ENCODE measurements at regions not wholly inside any gene's neighbourhood (a gene's known extent, or its start where the extent isn't known, plus 50 kb on each side); places are given as distances from the start of the nearest gene placed in this dataset.
"Not testable (repeated sequence)": the region's sequence is repeated elsewhere in the genome, so short reads cannot be mapped to it uniquely, and the experiment has no call there.

GRCh38 chr4:4670869-4671268 is 129.0 kb upstream of the STX18 start:
- ATAC-seq (no peak), DNase-seq (ENCODE audit: low spot score) (no peak)

- no peak for DNase-seq (ENCODE audit: low spot score)
- no peak for ATAC-seq
Observed at GRCh38 chr4:4668355-4669210, 126.7 kb upstream of the STX18 start.

DNA sequence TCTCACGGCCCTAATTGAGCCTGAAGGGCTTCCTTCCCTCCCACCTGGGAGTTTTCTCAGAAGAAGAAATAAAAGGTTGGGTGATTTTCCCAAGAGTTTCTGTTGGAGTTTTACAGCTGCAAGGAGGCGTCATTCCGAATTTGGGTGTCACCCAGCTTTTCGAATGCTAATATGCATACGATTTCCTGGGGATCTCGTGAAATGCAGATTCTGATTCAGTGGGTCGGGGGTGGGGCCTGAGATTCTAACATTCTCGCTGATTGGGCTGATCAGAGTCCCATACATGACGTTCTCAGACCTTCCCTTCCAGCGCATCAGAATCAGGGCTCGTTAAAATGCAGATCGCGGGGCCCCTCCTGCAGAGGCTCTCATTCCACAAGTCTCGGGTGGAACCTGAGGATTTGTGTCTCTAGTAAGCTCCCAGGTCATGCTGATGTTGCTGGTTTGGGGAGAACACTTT is 125.8 kb upstream of the STX18 start:
- ATAC-seq (no peak), DNase-seq (ENCODE audit: low spot score) (no peak)

DNA sequence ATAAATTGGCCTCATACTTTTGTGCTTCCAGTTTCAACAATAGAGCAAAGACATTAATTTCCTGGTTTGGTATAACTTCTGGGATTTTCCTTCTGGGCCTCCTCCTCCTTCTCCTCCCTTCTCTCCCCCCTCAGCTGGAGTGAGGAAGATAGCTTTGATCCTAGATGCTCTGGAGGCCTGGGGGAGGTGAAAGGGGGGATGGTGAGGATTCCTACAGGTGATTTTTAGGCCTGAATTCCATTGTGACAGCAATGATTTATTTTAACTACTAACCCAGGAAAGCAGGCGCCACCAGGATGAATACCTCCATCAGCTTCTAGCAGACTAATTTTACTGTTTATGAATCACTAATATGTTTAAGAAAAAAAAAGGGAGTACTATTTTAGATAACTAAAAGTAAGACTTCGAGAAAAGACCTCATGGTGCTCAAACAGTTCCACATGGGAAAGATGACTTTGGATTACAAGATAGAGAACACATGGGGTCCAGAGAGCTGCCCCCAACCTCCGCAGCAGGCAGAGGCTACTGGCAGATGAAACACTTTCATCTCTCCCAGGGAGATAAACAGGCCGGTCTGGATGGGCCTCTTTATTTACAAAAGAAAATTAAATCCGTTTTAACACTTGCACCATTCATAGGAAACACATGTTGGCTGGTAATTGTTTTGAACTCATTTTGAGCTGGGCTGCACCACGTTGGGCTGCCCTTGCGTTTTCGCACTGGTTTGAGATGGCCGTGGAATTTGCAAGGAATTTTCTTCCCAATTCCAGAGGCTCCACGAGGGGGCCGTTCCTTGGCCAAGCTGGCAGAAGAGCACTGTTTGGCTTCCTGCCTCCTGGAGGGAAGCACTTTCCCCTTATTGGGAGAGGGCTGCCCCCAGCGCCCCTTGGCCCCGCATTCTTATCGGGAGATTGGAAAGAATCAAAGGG is 125.1 kb upstream of the STX18 start:
- ATAC-seq: no peak

DNA sequence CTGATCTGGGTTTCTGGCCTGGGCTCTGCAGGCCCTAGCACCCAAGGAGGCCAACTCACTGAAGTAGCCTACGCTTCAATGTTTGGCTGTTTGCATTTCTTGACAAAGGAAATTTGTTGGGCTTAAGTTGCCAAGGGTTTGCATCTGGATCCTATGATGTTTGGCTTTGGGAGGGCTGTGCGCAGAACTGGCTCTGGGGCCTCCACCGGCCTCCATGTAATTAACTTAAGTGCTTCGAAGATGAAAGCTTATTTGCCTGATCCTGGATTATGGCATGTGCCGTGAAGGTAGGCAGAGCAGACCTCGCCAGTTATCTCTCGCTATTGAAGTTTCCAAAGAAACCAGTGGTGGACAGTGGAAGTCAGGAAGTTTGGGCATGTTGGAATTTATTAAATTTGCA is 124.3 kb upstream of the STX18 start:
- no peak for ATAC-seq

More for the DNA sequence above, 125.1 kb upstream of the STX18 start:
- DNase-seq (ENCODE audit: low spot score): no peak

DNA sequence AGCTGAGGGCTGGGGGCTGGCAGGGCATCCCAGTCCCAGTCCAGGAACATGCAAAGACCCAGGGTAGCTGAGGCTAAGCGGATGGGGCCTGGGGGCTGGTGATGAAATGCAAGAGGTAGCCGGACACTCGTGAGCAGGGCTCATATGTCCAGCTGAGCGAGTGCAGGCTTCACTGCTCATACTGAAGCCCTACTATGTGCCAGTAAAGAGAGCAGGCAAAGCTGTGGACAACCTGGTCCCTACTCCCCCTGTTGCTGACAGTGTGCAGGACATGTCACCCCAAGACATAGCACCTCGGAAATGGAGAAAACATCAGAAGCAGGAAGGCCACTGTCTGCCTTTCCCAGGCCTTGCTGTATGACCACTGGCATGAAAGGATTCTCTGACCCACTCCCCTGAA is 122.4 kb upstream of the STX18 start:
- no peak for ATAC-seq

More for the DNA sequence above, 124.3 kb upstream of the STX18 start:
- DNase-seq (ENCODE audit: low spot score): no peak

GRCh38 chr4:4663028-4663427 is 121.2 kb upstream of the STX18 start:
- no peak for DNase-seq (ENCODE audit: low spot score)
- ATAC-seq: no peak

More for the DNA sequence above, 122.4 kb upstream of the STX18 start:
- no peak for DNase-seq (ENCODE audit: low spot score)

- ATAC-seq (no peak), DNase-seq (ENCODE audit: low spot score) (no peak)
Observed at GRCh38 chr4:4662230-4662629, 120.4 kb upstream of the STX18 start.

- DNase-seq (ENCODE audit: low spot score) (no peak), ATAC-seq (no peak)
Observed at GRCh38 chr4:4659871-4660651, 118.2 kb upstream of the STX18 start.

GRCh38 chr4:4658052-4658451 is 116.2 kb upstream of the STX18 start:
- ATAC-seq (no peak), DNase-seq (ENCODE audit: low spot score) (no peak)

DNA sequence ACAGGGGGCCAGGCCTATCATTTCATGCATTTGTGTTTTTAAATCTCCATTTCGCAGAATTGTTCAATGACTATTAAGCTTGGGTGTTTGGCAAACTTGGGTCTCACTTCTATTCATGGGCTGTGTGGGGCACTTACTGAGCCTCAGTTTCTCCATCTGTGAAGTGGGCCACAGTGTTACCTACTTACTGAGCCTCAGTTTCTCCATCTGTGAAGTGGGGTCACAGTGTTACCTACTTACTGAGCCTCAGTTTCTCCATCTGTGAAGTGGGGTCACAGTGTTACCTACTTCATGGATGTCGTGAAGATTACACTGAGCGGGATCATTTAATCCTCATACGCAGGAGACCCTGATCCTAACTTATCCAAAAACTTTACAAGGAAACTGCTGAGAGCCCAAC is 115.1 kb upstream of the STX18 start:
- ATAC-seq (no peak), DNase-seq (ENCODE audit: low spot score) (no peak)

GRCh38 chr4:4655901-4656300 is 114.1 kb upstream of the STX18 start:
- ATAC-seq (no peak), DNase-seq (ENCODE audit: low spot score) (no peak)

DNA sequence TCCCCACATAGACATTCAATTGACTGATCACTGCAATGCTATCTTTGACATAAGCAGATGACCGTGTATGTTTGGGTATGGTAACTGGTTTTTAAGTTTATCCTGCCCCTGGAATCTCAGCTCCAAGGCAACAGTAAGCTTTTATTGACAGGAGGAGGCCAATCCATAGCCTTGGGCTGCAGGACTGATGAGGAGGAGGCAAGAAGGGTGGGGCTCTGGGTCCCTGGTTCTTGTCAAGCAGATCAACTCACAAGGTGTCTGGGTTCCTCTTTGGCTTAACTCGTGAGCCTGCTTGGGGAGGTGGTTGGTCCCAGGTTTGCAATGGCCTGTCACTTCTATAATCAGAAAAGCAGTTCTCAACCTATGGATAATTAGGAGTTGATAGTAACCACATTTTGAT is 113.2 kb upstream of the STX18 start:
- DNase-seq (ENCODE audit: low spot score) (no peak), ATAC-seq (no peak)

GRCh38 chr4:4651811-4652755 is 110.2 kb upstream of the STX18 start:
- DNase-seq (ENCODE audit: low spot score) (no peak), ATAC-seq (no peak)

- no peak for ATAC-seq
- no peak for DNase-seq (ENCODE audit: low spot score)
Observed at GRCh38 chr4:4647041-4647440, 105.2 kb upstream of the STX18 start.

DNA sequence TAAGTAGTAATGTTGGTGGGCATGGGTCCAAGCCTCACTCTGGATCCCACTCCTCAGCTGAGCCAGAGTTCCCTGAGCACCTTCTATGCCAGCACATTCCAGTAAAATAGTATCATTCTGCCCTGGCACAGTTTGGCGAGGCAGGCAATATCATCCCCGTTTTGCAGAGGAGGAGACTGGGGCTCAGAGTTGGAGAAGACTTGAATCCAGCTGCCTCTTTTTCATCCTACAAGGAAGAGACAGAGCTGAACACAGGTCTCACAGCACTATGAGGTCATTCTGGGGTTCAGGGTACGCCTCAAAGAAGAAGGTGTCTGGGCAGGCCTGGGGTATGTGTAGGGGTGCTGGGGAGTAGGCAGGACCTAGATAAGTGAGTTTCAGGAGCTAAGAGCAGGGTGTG is 103.9 kb upstream of the STX18 start:
- no peak for ATAC-seq
- DNase-seq (ENCODE audit: low spot score): no peak

DNA sequence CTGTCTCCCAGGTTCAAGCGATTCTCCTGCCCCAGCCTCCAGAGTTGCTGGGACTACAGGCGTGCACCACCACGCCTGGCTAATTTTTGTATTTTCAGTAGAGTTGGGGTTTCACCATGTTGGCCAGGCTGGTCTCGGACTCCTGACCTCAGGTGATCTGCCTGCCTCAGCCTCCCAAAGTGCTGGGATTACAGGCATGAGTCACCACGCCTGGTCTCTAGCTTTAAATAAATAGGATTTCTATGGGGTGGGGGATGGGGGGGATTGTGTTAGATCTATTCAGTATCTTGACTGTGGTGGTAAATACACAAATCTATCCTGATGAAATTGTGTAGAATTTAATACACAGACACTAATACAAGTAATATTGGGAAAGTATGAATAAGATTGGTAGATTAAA is 102.4 kb upstream of the STX18 start:
- not testable (repeated sequence) for DNase-seq (ENCODE audit: low spot score); ATAC-seq

DNA sequence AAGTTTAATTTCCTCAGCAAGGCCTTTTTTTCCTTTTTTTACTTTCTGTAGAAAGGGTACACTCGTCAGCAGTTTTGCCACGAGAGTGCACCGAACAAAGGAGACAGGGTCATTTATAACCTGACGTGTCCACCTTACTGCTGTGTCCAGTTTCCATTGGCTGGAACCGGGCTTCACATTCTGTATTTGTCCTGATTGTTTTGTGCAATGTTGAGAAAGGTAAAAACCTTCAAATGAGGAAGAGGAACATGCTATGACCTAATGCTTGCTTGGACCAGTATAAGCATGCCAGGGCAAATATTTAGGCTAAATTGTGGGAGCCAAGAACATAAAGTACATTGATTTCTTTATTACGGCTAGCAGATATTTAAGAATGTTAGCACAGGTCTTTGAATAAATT is 101.9 kb upstream of the STX18 start:
- ATAC-seq: not testable (repeated sequence)

DNA sequence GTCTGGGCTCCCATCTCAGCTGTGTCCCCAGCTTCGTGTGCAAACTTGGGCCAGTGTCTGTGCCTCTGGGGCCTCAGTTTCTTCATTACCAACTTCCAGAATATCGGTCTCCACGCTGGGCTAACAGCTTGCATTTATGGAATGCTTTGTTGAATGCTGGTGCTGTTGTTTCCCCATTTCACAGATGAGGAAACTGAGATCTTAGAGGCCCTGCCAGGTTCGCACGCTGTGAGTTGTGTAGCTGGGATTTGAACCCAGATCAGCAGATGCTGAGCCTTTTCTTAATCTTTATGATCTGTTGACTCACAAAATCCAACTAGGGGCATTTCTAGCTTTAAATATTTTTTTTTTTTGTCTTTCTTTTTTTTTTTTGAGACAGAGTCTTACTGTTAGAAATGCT is 101.5 kb upstream of the STX18 start:
- ATAC-seq: no peak

More for the DNA sequence above, 101.9 kb upstream of the STX18 start:
- not testable (repeated sequence) for DNase-seq (ENCODE audit: low spot score)

DNA sequence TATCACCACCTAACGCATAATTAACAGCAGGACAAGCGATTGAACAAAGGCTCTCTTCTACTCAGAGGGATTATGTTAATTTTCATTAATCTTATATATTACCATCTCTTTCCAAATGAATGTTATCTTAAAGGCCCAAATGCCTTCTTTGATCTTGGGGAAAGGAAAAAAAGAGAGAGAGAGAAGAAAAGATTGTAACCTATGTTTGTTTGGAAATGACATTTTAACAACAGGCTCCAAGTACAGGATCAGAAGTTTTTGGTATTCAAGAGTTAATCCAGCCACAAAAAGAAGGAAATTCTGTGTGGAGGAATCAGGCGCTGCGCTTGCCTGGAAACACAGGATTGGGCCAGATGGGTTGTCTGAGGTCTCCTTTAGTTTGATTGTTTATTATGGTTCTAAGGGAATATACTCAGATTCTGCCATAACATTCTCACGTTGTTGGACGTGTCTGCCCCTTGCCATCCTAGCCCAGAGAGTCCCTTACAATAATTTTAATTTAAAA is 100.7 kb upstream of the STX18 start:
- DNase-seq (ENCODE audit: low spot score) (no peak), ATAC-seq (no peak)

More for the DNA sequence above, 101.5 kb upstream of the STX18 start:
- no peak for DNase-seq (ENCODE audit: low spot score)
